SK-N-MC (cell line): ENCODE measurements at regions not wholly inside any gene's neighbourhood (a gene's known extent, or its start where the extent isn't known, plus 50 kb on each side); places are given as distances from the start of the nearest gene placed in this dataset.

Experiments
- EZH2 ChIP-seq: fragments of 200-600 bp; sonication (generic); IDR thresholded peaks from one replicate; pipeline ENCODE4 v1.6.1; 2017; ENCODE audit warnings: antibody characterized with exemption
- POLR2AphosphoS5 ChIP-seq: IDR thresholded peaks from 2 replicates; pipeline ENCODE4 v1.6.1; 2012; ENCODE audit warnings: mild to moderate bottlenecking, low read depth, low read length, borderline replicate concordance

DNA sequence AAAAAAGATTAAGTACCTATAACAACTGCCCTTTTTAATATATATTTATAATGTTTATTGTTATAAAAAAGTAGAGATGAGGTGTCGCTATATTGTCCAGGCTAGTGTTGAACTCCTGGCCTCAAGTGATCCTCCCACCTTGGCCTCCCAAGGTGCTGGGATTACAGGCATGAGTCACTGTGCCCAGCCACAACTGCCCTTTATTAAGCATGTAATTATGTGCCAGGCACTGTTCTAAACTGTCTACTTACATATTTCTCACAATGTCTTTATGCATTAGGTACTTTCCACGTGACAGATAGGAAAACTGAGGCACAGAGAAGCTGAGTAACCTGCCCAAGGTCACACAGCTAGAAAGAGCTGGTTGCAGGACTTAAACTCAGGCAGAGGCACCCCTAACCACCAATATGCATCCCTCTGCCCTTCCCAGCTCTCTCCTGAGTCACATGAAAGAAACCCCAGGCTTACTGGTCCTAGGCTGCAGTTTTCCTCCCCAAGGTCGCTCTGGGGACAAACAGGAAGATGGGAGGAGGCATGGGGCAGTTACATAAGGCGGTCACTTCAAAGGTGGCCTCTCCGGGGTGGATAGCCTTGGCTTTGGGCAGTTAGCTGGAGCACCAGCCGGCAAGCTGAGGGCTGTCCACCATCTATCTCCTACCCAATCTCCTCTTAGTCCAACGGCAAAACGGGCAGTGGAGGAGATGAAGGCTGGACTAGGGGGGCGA, 54.6 kb upstream of the TBX3 start:
- TF ChIP-seq EZH2 = no peak
- TF ChIP-seq POLR2AphosphoS5 = no peak
